H1 (cell line): ENCODE measurements at regions not wholly inside any gene's neighbourhood (a gene's known extent, or its start where the extent isn't known, plus 50 kb on each side); places are given as distances from the start of the nearest gene placed in this dataset.

ENCODE experiments used
- CTCF ChIA-PET: fragments of 300-600 bp; sonication (Branson Sonifier 250); formaldehyde crosslinking; loops from one replicate; lab custom pipeline; 2021; ENCODE audit not compliant: partially characterized antibody; lab: Charles Lee
- POLR2A ChIA-PET: fragments of 300-600 bp; sonication (Branson Sonifier 250); formaldehyde crosslinking; loops from one replicate; lab custom pipeline; 2021; ENCODE audit warnings: inconsistent platforms; ENCODE audit not compliant: partially characterized antibody; lab: Charles Lee
- DNase-seq, 2 experiments: peaks; one replicate each; pipeline versions ENCODE4 v3.0.0 to v3.0.0-alpha.2; 2010 to 2022; ENCODE audit warnings: low spot score in 2 of 2, low read depth in 1 of 2, mixed read lengths in 1 of 2
- FAIRE-seq: peaks from 2 replicates; lab custom pipeline; 2011; peaks lifted over from hg19 to GRCh38; lab: Jason Lieb, UNC
- H2AFZ ChIP-seq: 2 replicates; pipeline ENCODE4 v1.8.1; 2012; ENCODE audit warnings: low read length, inconsistent platforms
- H2AK5ac ChIP-seq: 2 replicates; pipeline ENCODE4 v1.6.1; 2013; ENCODE audit warnings: low read depth, low read length
- H2BK120ac ChIP-seq: replicated peaks from 2 replicates; pipeline ENCODE3; 2013; ENCODE audit warnings: low read depth, low read length, inconsistent platforms
- H2BK12ac ChIP-seq: 2 replicates; pipeline ENCODE4 v1.6.1; 2013; ENCODE audit warnings: low read depth, low read length
- H2BK15ac ChIP-seq: 2 replicates; pipeline ENCODE4 v1.6.1; 2013; ENCODE audit warnings: low read length
- H2BK20ac ChIP-seq: 2 replicates; pipeline ENCODE4 v1.6.1; 2013; ENCODE audit warnings: low read length
- H2BK5ac ChIP-seq: 2 replicates; pipeline ENCODE4 v1.6.1; 2013; ENCODE audit warnings: low read depth, low read length
- H3K14ac ChIP-seq: 2 replicates; pipeline ENCODE4 v1.6.1; 2013; ENCODE audit warnings: inconsistent platforms; ENCODE audit not compliant: insufficient read length
- H3K18ac ChIP-seq: 2 replicates; pipeline ENCODE4 v1.6.1; 2013; ENCODE audit warnings: low read length; ENCODE audit errors: extremely low read depth
- H3K23ac ChIP-seq: 2 replicates; pipeline ENCODE4 v1.6.1; 2013; ENCODE audit warnings: inconsistent platforms; ENCODE audit not compliant: insufficient read length
- H3K23me2 ChIP-seq: 2 replicates; pipeline ENCODE4 v1.6.1; 2013; ENCODE audit warnings: low read depth, low read length
- H3K27ac ChIP-seq: 2 replicates; pipeline ENCODE4 v1.6.1; 2011; ENCODE audit warnings: low read depth, low read length, inconsistent platforms
- H3K27me3 ChIP-seq, 4 experiments: replicated peaks in 1 of 4; 1 replicate in 1 of 4; 2 replicates in 3 of 4; pipeline versions ENCODE4 v1.6.1 to v1.8.1; 2011 to 2013; ENCODE audit warnings: low read length in 3 of 4, mild to moderate bottlenecking in 3 of 4, inconsistent platforms in 2 of 4, mixed read lengths in 2 of 4, moderate library complexity in 1 of 4; ENCODE audit not compliant: control insufficient read depth in 3 of 4, insufficient read depth in 3 of 4; ENCODE audit errors: extremely low read depth in 1 of 4
- H3K36me3 ChIP-seq, 4 experiments: 2 replicates each; pipeline versions ENCODE4 v1.6.1 to v1.8.1; 2011 to 2013; ENCODE audit warnings: mild to moderate bottlenecking in 4 of 4, low read length in 3 of 4, moderate library complexity in 2 of 4, control low read depth in 1 of 4, inconsistent platforms in 1 of 4; ENCODE audit not compliant: insufficient read depth in 4 of 4, control insufficient read depth in 2 of 4
- H3K4ac ChIP-seq: replicated peaks from 2 replicates; pipeline ENCODE3; 2013; ENCODE audit warnings: low read length, low read depth, mixed read lengths, inconsistent platforms; ENCODE audit not compliant: insufficient read length
- H3K4me1 ChIP-seq, 4 experiments: replicated peaks in 1 of 4; 1 replicate in 1 of 4; 2 replicates in 3 of 4; pipeline versions ENCODE4 v1.6.1 to v1.8.1; 2011 to 2013; ENCODE audit warnings: low read length in 3 of 4, inconsistent platforms in 2 of 4, mixed read lengths in 1 of 4; ENCODE audit not compliant: insufficient read depth in 4 of 4, control insufficient read depth in 3 of 4
- H3K4me2 ChIP-seq, 2 experiments: 2 replicates each; pipeline versions ENCODE4 v1.6.1 to v1.8.1; 2011 to 2013; ENCODE audit warnings: low read depth in 2 of 2, low read length in 2 of 2, control low read depth in 1 of 2, inconsistent platforms in 1 of 2, mild to moderate bottlenecking in 1 of 2; ENCODE audit not compliant: insufficient read depth in 1 of 2
- H3K4me3 ChIP-seq, 4 experiments: fragments of 200-600, 300-600 bp in 1 of 4; sonication (generic), shearing (Covaris generic), sonication (Bioruptor Twin) in 1 of 4; 2 replicates each; pipeline versions ENCODE4 v1.5.1 to v1.8.1; 2011 to 2016; ENCODE audit warnings: low read length in 4 of 4, low read depth in 3 of 4, control low read depth in 2 of 4, inconsistent platforms in 2 of 4, mild to moderate bottlenecking in 2 of 4, mixed read lengths in 1 of 4, moderate library complexity in 1 of 4; ENCODE audit not compliant: insufficient read depth in 2 of 4; ENCODE audit errors: extremely low read depth in 1 of 4
- H3K56ac ChIP-seq: replicated peaks from 2 replicates; pipeline ENCODE3; 2013; ENCODE audit warnings: low read depth, mild to moderate bottlenecking, mixed read lengths, low read length, inconsistent platforms; ENCODE audit not compliant: insufficient read length
- H3K79me1 ChIP-seq: 2 replicates; pipeline ENCODE4 v1.6.1; 2013; ENCODE audit warnings: low read depth, low read length, control low read depth
- H3K79me2 ChIP-seq, 2 experiments: 2 replicates each; pipeline versions ENCODE4 v1.6.1 to v1.8.1; 2012 to 2013; ENCODE audit warnings: low read length in 2 of 2, mild to moderate bottlenecking in 2 of 2, inconsistent platforms in 1 of 2; ENCODE audit not compliant: insufficient read depth in 2 of 2, control insufficient read depth in 1 of 2
- H3K9ac ChIP-seq, 4 experiments: replicated peaks in 1 of 4; 1 replicate in 1 of 4; 2 replicates in 3 of 4; pipeline versions ENCODE4 v1.6.1 to v1.8.1; 2011 to 2013; ENCODE audit warnings: low read depth in 3 of 4, low read length in 3 of 4, control low read depth in 2 of 4, mild to moderate bottlenecking in 2 of 4, moderate library complexity in 2 of 4, inconsistent platforms in 1 of 4; ENCODE audit errors: extremely low read depth in 1 of 4
- H3K9me3 ChIP-seq, 2 experiments: 2 replicates each; pipeline versions ENCODE4 v1.6.1 to v1.8.1; 2012 to 2013; ENCODE audit warnings: mild to moderate bottlenecking in 2 of 2, moderate library complexity in 2 of 2, control low read depth in 1 of 2, inconsistent platforms in 1 of 2, low read depth in 1 of 2, low read length in 1 of 2, mixed read lengths in 1 of 2; ENCODE audit not compliant: insufficient read depth in 2 of 2
- H4K20me1 ChIP-seq, 2 experiments: replicated peaks in 1 of 2; 2 replicates each; pipeline versions ENCODE3 to v1.8.1; 2011 to 2013; ENCODE audit warnings: inconsistent platforms in 2 of 2, low read length in 2 of 2, mild to moderate bottlenecking in 1 of 2; ENCODE audit not compliant: insufficient read depth in 2 of 2, control insufficient read depth in 1 of 2
- H4K5ac ChIP-seq: 2 replicates; pipeline ENCODE4 v1.6.1; 2013; ENCODE audit warnings: low read length, low read depth, mixed read lengths, inconsistent platforms; ENCODE audit not compliant: insufficient read length
- H4K8ac ChIP-seq: 2 replicates; pipeline ENCODE4 v1.8.0; 2013; ENCODE audit warnings: mild to moderate bottlenecking, moderate library complexity, low read length, inconsistent platforms; ENCODE audit not compliant: insufficient read depth; ENCODE audit errors: extremely low read depth
- H4K91ac ChIP-seq: replicated peaks from 2 replicates; pipeline ENCODE3; 2013; ENCODE audit warnings: low read length, mixed read lengths, inconsistent platforms; ENCODE audit not compliant: insufficient read length
- SP4 ChIP-seq: IDR thresholded peaks from 2 replicates; pipeline ENCODE4 v1.6.1; 2012; ENCODE audit warnings: low read length, inconsistent platforms
- SRF ChIP-seq: IDR thresholded peaks from 2 replicates; pipeline ENCODE4 v1.6.1; 2011; ENCODE audit warnings: mild to moderate bottlenecking, low read depth, low read length, moderate library complexity
- ZNF274 ChIP-seq: IDR thresholded peaks from 2 replicates; pipeline ENCODE4 v1.7.0; 2012; ENCODE audit warnings: low read length, borderline replicate concordance; ENCODE audit errors: extremely low read depth
- WGBS, 2 experiments: shearing (Covaris generic) in 1 of 2; methylation state at CpG; one replicate each; pipeline versions ENCODE4 v1.1.6 to v1.1.7; 2013 to 2015; ENCODE audit warnings: low lambda C conversion rate in 2 of 2, mixed read lengths in 2 of 2, inconsistent platforms in 1 of 2, low coverage in 1 of 2, missing lambda C conversion rate in 1 of 2; ENCODE audit not compliant: insufficient replicate concordance in 2 of 2, insufficient coverage in 1 of 2, insufficient read length in 1 of 2; ENCODE audit errors: extremely low coverage in 1 of 2, missing lambda C conversion rate in 1 of 2; 5-methylcytosine and 5-hydroxymethylcytosine counted together

DNA sequence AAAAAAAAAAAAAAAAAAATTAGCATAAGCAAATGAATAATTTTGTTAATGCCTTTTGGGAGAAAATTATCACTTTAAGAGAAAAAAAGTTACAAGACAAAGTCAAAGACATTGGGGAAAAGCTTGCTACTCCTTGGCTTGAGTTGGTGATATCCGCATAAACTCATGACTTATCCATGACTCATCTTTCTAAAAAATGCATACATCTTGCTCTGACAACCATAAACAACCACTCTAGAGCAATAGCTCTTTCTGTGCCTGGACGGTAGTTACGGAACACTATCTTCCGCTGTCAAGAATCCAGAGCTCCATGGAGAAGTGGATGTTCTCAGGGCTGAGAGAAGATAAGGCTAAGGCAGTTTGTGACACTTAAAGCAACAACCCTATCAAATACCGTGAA is 281.1 kb upstream of the PFKP start:
- no peak overlapping the region for H4K91ac ChIP-seq
- no peak overlapping the region for H4K5ac ChIP-seq
- H3K4me1 ChIP-seq: no peaks in the 10 kb centered on the region
- no peak overlapping the region for H3K4ac ChIP-seq
- no peak overlapping the region for H3K4me2 ChIP-seq
- H3K79me2 ChIP-seq: no peaks in the 10 kb centered on the region
- FAIRE-seq (no peak), DNase-seq (no peak)
- no peak overlapping the region for H3K14ac ChIP-seq
- H2AFZ ChIP-seq: no peak overlapping the region
- H3K9me3 ChIP-seq: no peaks in the 10 kb centered on the region
- no peaks in the 10 kb centered on the region for H4K20me1 ChIP-seq
- H3K79me1 ChIP-seq: no peaks in the 10 kb centered on the region
- no peak overlapping the region for H2BK120ac ChIP-seq
- WGBS, 2 experiments: 97% methylated on average over 5 of the region's 5 CpGs; no CpG with 5 or more reads in 1 of the 2 experiments
- H3K18ac ChIP-seq: no peak overlapping the region
- POLR2A ChIA-PET: no interaction called here
- no peak overlapping the region for H3K23ac ChIP-seq
- no peak overlapping the region for H2BK15ac ChIP-seq
- no peak overlapping the region for H3K9ac ChIP-seq
- H3K4me3 ChIP-seq: no peak overlapping the region
- no peak overlapping the region for H2BK20ac ChIP-seq
- CTCF ChIA-PET: interaction anchor here (1.4 kb wide), 1 partner anchor 168 kb away, joined by 4 read pairs; no protein-coding TSS in a partner anchor
- no peak overlapping the region for H2BK5ac ChIP-seq
- no peak overlapping the region for H2BK12ac ChIP-seq
- H3K27ac ChIP-seq: no peak overlapping the region
- no peaks in the 10 kb centered on the region; a peak in 1 of 8 replicates for H3K36me3 ChIP-seq
- H3K56ac ChIP-seq: no peak overlapping the region
- no peaks in the 10 kb centered on the region for H3K23me2 ChIP-seq
- TF ChIP-seq ZNF274 (no peak), SRF (no peak), SP4 (no peak)
- no peaks in the 10 kb centered on the region for H3K27me3 ChIP-seq
- H2AK5ac ChIP-seq: no peak overlapping the region
- no peak overlapping the region for H4K8ac ChIP-seq
